GM19372 (cell line): ENCODE measurements at regions not wholly inside any gene's neighbourhood (a gene's known extent, or its start where the extent isn't known, plus 50 kb on each side); places are given as distances from the start of the nearest gene placed in this dataset.

Source experiments
- ATAC-seq: cut with Tn5 transposase; IDR thresholded peaks from one replicate; pipeline ENCODE4 v1.9.1; 2021; ENCODE audit warnings: mild to moderate bottlenecking, low read depth, moderate library complexity; ENCODE audit not compliant: unreplicated experiment

- ATAC-seq = no peak
Measured at GRCh38 chr12:100675432-100675831, 101.9 kb downstream of the GAS2L3 start.

- no peak for ATAC-seq
Measured at GRCh38 chr12:100681074-100681473, 107.6 kb downstream of the GAS2L3 start.

GRCh38 chr12:100682178-100682577 is 108.7 kb downstream of the GAS2L3 start:
- no peak for ATAC-seq

- no peak for ATAC-seq
Measured at GRCh38 chr12:100687686-100688085, 106.9 kb upstream of the ANO4 start.

GRCh38 chr12:100688451-100688864 is 106.1 kb upstream of the ANO4 start:
- no peak for ATAC-seq

GRCh38 chr12:100692502-100692901 is 102.1 kb upstream of the ANO4 start:
- ATAC-seq = no peak

GRCh38 chr12:100698518-100698917 is 96.1 kb upstream of the ANO4 start:
- no peak for ATAC-seq

GRCh38 chr12:100699209-100699608 is 95.4 kb upstream of the ANO4 start:
- ATAC-seq = no peak

GRCh38 chr12:100703337-100703736 is 91.2 kb upstream of the ANO4 start:
- ATAC-seq = no peak

- no peak for ATAC-seq
Measured at GRCh38 chr12:100703868-100704267, 90.7 kb upstream of the ANO4 start.

GRCh38 chr12:100706033-100706432 is 88.5 kb upstream of the ANO4 start:
- no peak for ATAC-seq

GRCh38 chr12:100708591-100708990 is 86.0 kb upstream of the ANO4 start:
- ATAC-seq = no peak

- ATAC-seq = no peak
Measured at GRCh38 chr12:100715976-100716944, 78.3 kb upstream of the ANO4 start.

- ATAC-seq = no peak
Measured at GRCh38 chr12:100716945-100717732, 77.4 kb upstream of the ANO4 start.

- ATAC-seq = no peak
Measured at GRCh38 chr12:100717733-100718067, 76.9 kb upstream of the ANO4 start.

- ATAC-seq = no peak
Measured at GRCh38 chr12:100718187-100718586, 76.4 kb upstream of the ANO4 start.

- no peak for ATAC-seq
Measured at GRCh38 chr12:100720016-100720654, 74.4 kb upstream of the ANO4 start.

GRCh38 chr12:100721169-100721568 is 73.4 kb upstream of the ANO4 start:
- no peak for ATAC-seq

- no peak for ATAC-seq
Measured at GRCh38 chr12:100724071-100724470, 70.5 kb upstream of the ANO4 start.

- ATAC-seq = no peak
Measured at GRCh38 chr12:100733817-100734593, 60.6 kb upstream of the ANO4 start.
